ENCODE measurements at regions not wholly inside any gene's neighbourhood (a gene's known extent, or its start where the extent isn't known, plus 50 kb on each side); places are given as distances from the start of the nearest gene placed in this dataset.
A peak's percentile ranks its signal among the peaks of the same experiment; 100 is the strongest.

DNA sequence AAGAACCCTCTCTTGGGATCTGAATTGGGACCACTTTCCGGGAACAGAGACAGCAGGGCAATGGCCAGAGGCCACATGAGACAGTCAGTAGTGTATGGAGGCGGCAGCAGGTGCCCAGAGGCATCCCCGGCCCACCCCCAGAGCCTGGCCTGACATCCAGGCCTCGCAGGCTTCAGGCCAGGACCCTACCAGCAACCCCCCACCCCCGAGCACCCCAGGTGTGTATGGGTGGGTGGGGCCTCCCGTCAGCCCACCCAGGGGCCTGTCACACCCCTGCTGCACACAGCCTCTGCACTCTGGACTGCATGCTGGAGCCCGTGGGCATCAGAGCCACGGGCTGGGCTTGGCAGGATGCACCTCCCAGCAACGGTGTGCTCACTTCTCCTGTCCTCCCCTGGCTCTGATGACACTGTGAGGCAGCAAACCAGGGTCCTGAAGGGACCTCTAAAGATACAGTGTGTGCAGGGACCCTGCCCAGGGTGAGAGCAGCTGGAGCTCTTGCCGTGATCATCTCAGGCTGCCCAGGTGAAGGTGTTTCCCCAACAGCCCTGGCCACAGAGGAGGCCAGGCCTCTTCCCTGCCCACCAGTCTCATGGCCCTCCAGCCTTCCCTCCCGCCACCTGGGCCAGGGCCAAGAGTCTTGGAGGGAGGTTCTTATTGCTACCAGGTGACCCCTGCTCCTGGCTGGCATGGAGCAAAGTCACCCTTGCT, 88.8 kb upstream of the SEPTIN5 start:
- Histone ChIP-seq H3K4me1 (peaks cover 17% of the 10 kb centered on the region), H3K27me3 (no peaks in the 10 kb centered on the region), H3K9me3 (no peaks in the 10 kb centered on the region), H3K27ac (no peak overlapping the region), H3K36me3 (no peaks in the 10 kb centered on the region), H3K4me3 (no peak overlapping the region)
- TF ChIP-seq CTCF (IDR thresholded peaks at IDR 0.05), result no peak
- intact Hi-C loops (cut with DNase I), result no loop called here
- DNase-seq, result peak; percentile 54
- no peak for ATAC-seq

- Histone ChIP-seq H3K4me3 (no peak overlapping the region), H3K27me3 (no peaks in the 10 kb centered on the region), H3K27ac (no peak overlapping the region), H3K36me3 (no peaks in the 10 kb centered on the region), H3K4me1 (peaks cover 12% of the 10 kb centered on the region), H3K9me3 (no peaks in the 10 kb centered on the region)
- DNase-seq (peak; percentile 30), ATAC-seq (no peak)
- intact Hi-C loops (cut with DNase I), result no loop called here
- TF ChIP-seq CTCF (IDR thresholded peaks at IDR 0.05), result no peak
Measured at GRCh38 chr22:19626042-19626587, 88.2 kb upstream of the SEPTIN5 start.

DNA sequence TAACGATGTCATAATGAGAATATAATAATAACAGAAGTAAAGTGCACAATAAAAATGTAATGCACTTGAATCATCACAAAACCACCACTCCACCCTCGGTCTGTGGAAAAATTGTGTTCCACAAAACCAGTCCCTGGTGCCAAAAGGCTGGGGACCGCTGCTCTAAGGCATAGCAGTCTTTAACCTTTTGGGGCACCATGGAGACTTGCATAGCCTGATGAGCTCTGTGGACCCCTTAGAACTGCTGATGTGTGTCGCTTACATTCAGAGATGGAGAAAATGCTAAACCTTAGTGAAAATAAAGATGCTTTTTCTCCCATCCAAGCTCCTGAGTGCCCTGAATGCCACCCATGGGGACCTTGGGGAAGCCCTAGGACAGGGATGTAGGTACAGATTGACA, 87.6 kb upstream of the SEPTIN5 start:
- Histone ChIP-seq H3K4me3 (no peak overlapping the region), H3K4me1 (peaks cover 12% of the 10 kb centered on the region), H3K27ac (no peak overlapping the region), H3K27me3 (no peaks in the 10 kb centered on the region), H3K36me3 (no peaks in the 10 kb centered on the region), H3K9me3 (no peaks in the 10 kb centered on the region)
- DNase-seq (no peak), ATAC-seq (no peak)
- TF ChIP-seq CTCF (IDR thresholded peaks at IDR 0.05), result no peak
- intact Hi-C loops (cut with DNase I), result no loop called here

DNA sequence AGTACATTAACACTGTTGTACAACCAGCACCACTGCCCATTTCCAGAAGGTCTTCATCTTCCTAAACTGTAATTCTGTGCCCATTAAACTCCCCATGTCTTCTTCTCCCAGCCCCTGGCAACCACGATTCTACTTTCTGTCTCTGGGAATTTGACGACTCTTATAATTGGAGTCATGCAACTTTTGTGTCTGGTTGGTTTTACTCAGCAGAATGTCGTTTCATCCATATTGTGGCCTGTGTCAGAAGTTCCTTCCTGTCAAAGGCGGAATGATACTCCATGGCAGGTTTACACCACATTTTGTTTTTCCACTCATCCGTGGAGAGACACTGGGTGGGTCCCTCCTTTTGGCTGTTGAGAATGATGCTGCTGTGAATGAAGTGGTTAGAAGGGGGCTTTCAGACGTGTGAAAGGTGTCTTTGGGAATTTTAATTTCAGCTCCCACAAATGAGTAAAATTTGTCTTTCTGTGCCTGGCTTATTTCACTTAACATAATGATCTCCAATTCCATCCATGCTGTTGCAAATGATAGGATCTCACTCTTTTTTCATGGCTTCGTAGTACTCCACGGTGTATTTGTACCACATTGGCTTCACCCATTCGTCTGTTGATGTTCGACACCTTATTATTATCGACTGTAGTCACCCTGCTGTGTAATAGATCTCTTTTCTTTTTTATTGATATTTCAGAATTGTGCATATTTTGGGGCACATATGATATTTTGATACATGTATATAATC, 86.1 kb upstream of the SEPTIN5 start:
- H3K27me3 ChIP-seq, result no peaks in the 10 kb centered on the region
- no peaks in the 10 kb centered on the region for H3K36me3 ChIP-seq
- H3K9me3 ChIP-seq, result no peaks in the 10 kb centered on the region
- H3K4me1 ChIP-seq, result peaks cover 5% of the 10 kb centered on the region
- H3K27ac ChIP-seq, result no peak overlapping the region
- no peak for TF ChIP-seq CTCF (IDR thresholded peaks at IDR 0.05)
- intact Hi-C loops (cut with DNase I), result no loop called here
- H3K4me3 ChIP-seq, result no peak overlapping the region
- ATAC-seq (no peak), DNase-seq (no peak)

GRCh38 chr22:19629331-19629719, 85.0 kb upstream of the SEPTIN5 start:
- Histone ChIP-seq H3K4me3 (no peak overlapping the region), H3K4me1 (peaks cover 5% of the 10 kb centered on the region), H3K9me3 (no peaks in the 10 kb centered on the region), H3K36me3 (no peaks in the 10 kb centered on the region), H3K27ac (no peak overlapping the region), H3K27me3 (no peaks in the 10 kb centered on the region)
- no peak for TF ChIP-seq CTCF (IDR thresholded peaks at IDR 0.05)
- DNase-seq, result peak; percentile 28
- no peak for ATAC-seq
- intact Hi-C loops (cut with DNase I), result no loop called here
